ENCODE measurements at regions not wholly inside any gene's neighbourhood (a gene's known extent, or its start where the extent isn't known, plus 50 kb on each side); places are given as distances from the start of the nearest gene placed in this dataset.

DNA sequence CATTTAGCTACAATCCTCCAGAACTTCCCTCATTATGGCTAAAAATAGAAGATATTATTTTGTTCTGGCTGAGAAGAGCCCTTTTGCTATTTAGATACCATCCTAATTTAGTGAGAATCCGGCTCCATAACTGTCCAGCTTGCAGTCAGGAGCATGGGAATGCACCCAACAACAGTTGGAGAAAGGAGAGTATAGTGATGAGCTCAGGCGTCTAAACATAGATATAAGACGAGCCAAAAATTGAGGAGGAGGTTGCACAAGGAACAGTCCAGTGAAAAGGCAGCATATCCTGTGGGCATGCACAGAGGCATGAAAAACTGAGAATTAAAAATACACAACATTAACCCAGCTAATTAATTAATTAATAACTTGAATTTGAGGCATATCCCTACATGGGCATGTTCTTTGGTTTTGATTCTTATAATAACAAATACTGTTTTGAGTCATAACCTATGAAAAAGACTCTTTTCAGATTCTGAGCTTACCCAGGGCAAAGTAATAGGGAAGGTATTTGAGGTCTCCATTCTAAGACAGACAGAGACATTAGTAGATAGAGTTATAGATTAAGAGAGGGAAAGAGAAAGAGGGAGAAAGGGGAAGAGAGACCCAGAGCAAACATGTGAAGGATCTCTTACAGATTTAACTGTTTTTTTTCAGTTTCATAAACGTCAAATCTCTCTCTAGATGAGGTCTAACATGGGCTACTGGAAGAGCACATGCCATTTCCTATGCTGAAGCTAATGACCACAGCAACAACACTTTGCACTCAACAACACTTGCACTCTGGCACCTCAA is 311.2 kb downstream of the OSR1 start:
- no peak for TF ChIP-seq CTCF (IDR thresholded peaks at IDR 0.05; ENCODE audit: insufficient read depth, low read length)
- TF ChIP-seq REST (IDR thresholded peaks at IDR 0.05; ENCODE audit: insufficient replicate concordance, low read depth): no peak
- TF ChIP-seq POLR2AphosphoS5 (IDR thresholded peaks at IDR 0.05; ENCODE audit: low read depth): no peak
